NCI-H146 (cell line): ENCODE measurements at regions not wholly inside any gene's neighbourhood (a gene's known extent, or its start where the extent isn't known, plus 50 kb on each side); places are given as distances from the start of the nearest gene placed in this dataset.
A peak's percentile ranks its signal among the peaks of the same experiment; 100 is the strongest.

Experiments
- DNase-seq: peaks from one replicate; lab custom pipeline; 2025; lab: John Stamatoyannopoulos, UW

DNA sequence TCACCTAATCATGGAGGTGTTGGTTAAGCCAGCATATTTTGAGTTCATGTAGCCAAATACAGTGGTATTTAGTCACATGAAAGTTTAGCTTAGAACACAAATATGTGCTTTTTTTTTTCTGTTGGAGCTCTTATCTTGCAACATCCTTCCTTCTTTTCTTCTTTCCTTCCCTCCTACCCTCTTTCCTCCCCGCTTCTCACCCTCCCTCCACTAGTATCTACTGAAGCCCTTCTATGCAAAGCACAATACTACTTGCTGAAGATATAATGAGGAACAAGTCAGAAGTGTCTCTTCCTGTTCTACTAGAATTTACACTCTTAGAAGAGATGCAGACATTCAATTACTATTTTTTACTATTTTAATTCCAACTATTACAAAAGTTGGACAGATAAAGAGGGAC, 105.0 kb upstream of the ITGA4 start:
- DNase-seq: no peak

- DNase-seq: no peak
These were observed 102.6 kb upstream of the ITGA4 start for GRCh38 chr2:181354626-181355025.

DNA sequence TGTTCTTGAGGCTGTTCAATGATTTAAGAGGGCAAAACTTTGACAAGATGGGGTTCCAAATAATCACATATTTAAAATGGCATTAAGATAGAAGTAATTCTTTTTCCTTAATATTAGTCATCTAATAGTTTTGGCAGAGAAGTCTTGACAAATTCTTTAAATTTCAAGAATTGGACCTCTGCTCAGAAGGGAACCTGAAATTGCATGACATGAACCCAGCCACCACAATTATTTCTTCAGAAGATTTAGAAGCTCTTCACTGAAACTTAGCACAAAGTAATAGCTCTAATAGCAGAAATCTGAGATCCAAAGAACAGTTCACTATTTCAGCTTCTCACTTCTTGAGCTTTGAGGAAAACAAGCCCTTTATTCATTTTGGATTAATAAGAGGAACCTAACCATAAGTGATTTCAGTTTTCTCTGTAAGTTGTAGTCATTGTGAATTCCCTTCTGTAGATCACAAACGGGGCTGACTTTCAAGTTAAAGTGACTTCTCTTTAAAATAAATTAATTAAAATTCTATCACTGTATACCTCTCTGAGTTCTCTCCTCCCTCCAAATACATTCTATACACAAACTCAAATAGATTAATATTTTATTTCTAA, 100.6 kb upstream of the ITGA4 start:
- no peak for DNase-seq

GRCh38 chr2:181357979-181358378, 99.2 kb upstream of the ITGA4 start:
- no peak for DNase-seq

- DNase-seq: no peak
These were observed 94.6 kb upstream of the ITGA4 start for GRCh38 chr2:181362561-181362960.

DNA sequence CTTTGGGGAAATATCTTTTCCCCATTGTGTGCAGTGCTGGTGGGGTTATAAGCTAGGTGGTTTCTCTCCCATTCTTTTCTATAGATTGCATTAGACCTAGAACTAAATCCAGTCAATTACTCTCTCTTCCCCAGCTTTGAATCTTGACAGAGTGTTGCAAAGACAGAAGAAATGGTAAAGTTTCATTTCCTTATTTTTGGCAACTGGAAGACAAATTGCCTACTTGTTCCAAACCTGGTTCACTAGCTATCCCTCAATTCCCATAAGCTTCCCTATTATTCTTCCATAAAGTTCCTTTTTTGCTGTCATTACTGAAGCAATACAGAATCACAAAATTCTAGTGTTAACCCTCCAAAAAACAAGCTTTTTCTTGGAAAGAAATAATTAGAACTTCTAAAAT, 94.0 kb upstream of the ITGA4 start:
- no peak for DNase-seq

- DNase-seq: no peak
These were observed 92.6 kb upstream of the ITGA4 start for GRCh38 chr2:181364492-181365170.

DNA sequence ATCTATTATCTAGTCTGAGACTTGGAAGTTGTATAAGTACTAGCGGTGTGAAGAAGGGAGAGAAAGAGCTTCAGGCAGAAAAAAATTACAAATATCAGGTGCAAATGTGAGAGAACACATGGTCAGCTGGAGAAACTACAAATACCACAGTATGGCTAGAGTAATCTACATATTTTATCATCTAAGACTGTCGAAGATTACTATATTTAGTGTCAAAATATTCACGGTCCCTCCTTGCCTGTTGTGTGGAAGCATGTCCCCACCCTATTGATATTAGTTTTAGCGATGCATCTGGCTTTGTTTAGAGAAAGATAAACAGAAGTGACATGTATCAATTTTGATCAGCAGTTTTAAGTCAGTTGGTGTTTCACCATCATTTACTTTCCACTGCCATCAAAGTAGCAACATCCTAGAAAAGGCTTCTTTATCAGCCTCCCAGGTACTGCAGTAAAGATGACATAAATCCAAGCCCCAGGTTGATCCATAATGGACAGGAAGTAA, 90.5 kb upstream of the ITGA4 start:
- DNase-seq: no peak

DNA sequence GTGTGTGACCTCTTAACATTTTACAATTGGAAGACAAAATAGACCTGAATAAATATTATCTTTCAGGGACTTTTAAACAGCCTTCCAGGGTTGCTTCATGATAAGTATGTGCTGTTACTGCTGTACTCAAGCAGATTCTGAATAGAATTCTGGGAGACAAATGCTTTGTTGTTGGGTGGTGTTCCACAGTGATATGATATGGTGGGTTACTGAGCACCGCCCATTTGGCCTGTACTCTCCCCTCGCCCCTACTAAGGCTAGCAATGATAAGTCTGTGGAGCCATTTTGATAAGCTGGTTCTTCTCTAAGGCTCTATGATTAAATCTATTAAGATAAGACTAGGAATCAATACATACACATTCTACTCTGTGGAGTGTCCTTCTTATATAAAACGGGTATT, 89.8 kb upstream of the ITGA4 start:
- no peak for DNase-seq

DNA sequence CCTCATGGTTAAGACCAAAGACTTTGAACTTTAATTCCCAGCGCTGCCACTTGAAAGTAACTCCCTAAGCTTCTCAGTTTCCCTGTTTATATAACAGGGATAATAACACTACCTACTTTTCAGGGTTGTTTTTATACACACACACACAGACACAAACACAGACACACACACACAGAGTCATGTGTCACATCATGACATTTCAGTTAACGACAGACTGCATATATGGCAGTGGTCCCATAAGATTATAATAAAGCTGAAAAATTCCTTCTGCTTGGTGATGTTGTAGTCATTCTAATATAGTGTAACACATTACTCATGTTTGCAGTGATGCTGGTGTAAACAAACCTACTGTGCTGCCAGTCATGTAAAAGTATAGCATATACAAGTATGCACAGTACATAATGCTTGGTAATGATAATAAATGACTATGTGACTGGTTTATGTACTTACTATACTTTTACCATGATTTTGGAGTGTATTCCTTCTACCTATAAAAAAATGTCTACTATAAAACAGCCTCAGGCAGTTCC, 89.2 kb upstream of the ITGA4 start:
- DNase-seq: no peak

DNA sequence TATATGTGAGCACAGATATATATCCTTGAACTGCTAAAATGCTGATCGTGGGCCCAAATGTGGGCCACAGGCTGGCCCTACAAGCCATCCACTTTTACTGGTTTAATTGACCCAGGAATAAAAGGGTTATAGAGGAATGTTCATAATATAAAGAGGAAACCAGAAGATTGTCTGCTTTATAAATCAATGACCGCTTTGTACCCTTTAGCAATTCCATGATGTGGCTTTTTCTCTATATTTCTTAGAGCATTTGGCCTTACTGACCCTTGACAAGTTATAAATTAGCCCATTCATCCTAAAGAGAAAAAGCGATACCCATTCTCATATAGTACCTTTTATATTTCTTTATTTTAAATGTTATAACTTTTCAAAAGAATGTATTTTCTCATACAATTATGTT, 87.1 kb upstream of the ITGA4 start:
- DNase-seq: no peak

- no peak for DNase-seq
These were observed 86.0 kb upstream of the ITGA4 start for GRCh38 chr2:181371195-181371594.

GRCh38 chr2:181371782-181372645, 85.2 kb upstream of the ITGA4 start:
- DNase-seq: peak; percentile 4

DNA sequence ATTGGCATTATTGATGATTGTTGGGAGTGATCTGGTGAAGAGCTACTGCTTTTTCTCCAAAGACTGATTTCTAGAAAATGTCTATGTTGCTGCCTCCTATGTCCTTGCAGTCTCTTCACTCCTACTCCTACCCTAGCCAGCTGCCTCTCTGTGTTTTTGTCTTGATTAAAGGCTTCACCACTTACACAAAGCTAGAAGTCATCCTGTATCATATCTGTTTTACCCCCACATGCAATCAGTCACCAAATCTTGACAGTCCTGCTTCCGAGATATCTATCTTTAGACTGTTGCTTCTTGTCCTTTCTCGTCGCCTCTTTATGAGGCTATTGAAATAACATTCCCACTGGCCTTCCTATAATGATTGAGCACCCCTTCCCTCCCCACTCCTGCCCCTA, 84.5 kb upstream of the ITGA4 start:
- no peak for DNase-seq

- DNase-seq: no peak
These were observed 82.2 kb upstream of the ITGA4 start for GRCh38 chr2:181374781-181375675.

DNA sequence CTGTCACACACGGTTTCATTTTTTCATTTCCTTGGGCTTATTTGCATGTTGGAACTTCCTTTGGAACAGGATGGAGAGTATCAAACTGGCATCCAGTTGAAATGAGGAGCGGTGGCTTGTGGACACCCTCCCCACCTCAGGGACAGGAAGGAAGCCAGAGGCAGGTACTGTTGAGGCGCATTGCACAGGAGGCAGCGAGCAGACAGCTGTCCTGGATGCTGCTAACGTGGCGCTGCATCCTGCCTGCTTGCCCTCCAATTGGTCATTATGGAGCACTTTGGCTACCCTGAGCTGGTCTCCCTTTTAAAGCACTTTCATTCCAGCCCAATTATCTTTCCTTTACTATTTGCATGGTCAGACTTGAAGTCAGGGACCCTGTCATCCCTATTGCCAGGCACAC, 80.7 kb upstream of the ITGA4 start:
- DNase-seq: no peak

DNA sequence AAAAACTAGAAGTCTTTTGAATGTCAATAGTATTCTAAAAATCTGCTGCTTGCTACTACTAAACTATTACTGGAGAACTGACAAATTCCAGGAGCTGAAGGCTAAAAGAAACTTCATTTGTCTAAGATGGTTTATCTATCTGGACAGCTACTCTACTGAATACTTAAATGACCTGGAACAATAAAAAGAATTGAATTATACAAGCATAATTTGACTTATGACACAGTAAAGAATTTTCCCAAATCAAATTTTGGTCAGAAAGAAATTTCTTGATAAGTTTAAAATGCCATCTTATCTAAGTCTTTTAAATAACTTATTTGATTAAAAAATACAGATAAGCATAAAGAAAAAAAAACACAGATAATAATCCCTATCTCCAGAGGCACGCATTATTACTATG, 80.2 kb upstream of the ITGA4 start:
- DNase-seq: no peak

DNA sequence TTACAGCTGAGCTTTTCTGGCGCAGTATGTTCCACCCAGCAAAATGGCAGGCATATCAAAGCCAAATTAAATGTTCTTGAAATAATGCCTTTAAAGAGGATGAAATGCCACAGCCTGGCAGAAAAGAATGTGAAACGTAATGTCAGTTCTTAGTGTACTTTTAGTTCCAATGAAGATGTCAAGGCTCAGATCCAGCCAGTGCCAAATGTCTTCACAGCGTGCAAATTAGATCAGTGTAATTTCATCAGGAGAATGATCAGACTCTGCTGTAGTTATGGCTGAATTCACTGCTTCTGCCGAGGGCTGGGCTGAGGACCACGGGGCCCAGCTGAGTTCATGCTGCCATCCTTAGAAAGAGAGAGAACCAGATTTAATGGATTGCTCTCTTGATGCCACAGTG, 78.7 kb upstream of the ITGA4 start:
- DNase-seq: no peak

DNA sequence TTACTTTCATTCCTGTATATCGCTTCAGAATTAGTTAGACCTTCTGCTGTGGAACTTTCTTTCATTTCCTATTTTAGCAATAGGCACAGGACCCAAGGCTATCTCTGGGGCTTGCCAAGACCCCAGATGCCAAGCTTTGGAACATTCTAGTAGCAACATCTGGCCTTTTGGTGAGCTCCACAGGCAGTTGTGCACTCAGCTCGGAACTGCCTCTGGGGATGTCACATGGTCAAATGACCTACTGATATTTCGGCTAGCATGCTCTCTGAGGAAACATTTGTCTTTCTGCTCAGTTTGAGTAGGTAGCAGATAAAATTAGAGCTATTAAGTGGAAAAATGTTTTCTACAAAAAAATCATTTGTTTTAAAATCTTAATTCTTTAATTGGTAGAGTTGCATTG, 76.6 kb upstream of the ITGA4 start:
- no peak for DNase-seq

GRCh38 chr2:181384923-181385322, 72.3 kb upstream of the ITGA4 start:
- no peak for DNase-seq

- no peak for DNase-seq
These were observed 67.7 kb upstream of the ITGA4 start for GRCh38 chr2:181389524-181389923.

- no peak for DNase-seq
These were observed 63.7 kb upstream of the ITGA4 start for GRCh38 chr2:181393472-181393871.
